SK-MEL-5 (cell line): ENCODE measurements at regions not wholly inside any gene's neighbourhood (a gene's known extent, or its start where the extent isn't known, plus 50 kb on each side); places are given as distances from the start of the nearest gene placed in this dataset.
A peak's percentile ranks its signal among the peaks of the same experiment; 100 is the strongest.

Experiments used
- DNase-seq: peaks from one replicate; pipeline ENCODE4 v3.0.0-alpha.2; 2016; ENCODE audit warnings: low read depth, low spot score
- in situ Hi-C: cut with HindIII; loops from 2 replicates; pipeline ENCODE4 v1.10.0; 2016; ENCODE audit warnings: low sequenced_read_pairs, high pct_unique_total_duplicates, low pct_unique_long_range_greater_than_20kb

GRCh38 chr4:174134361-174134760 lies 149.1 kb downstream of the FBXO8 start:
- DNase-seq, result no peak
- in situ Hi-C loops, result no loop called here

GRCh38 chr4:174133551-174133950 lies 149.9 kb downstream of the FBXO8 start:
- in situ Hi-C loops, result no loop called here
- no peak for DNase-seq

GRCh38 chr4:174131901-174132300 lies 151.6 kb downstream of the FBXO8 start:
- DNase-seq, result no peak
- in situ Hi-C loops, result no loop called here

- in situ Hi-C loops, result no loop called here
- no peak for DNase-seq
Measured at GRCh38 chr4:174122705-174123104, 160.8 kb downstream of the FBXO8 start.

- in situ Hi-C loops, result no loop called here
- DNase-seq, result peak; percentile 84
Measured at GRCh38 chr4:174120446-174121295, 162.8 kb downstream of the FBXO8 start.

GRCh38 chr4:174119830-174120229 lies 163.6 kb downstream of the FBXO8 start:
- DNase-seq, result peak; percentile 14
- in situ Hi-C loops, result no loop called here

- DNase-seq, result no peak
- in situ Hi-C loops, result no loop called here
Measured at GRCh38 chr4:174119051-174119450, 164.4 kb downstream of the FBXO8 start.

GRCh38 chr4:174118171-174118570 lies 165.3 kb downstream of the FBXO8 start:
- in situ Hi-C loops, result no loop called here
- DNase-seq, result no peak

GRCh38 chr4:174117445-174117844 lies 166.0 kb downstream of the FBXO8 start:
- DNase-seq, result peak; percentile 9
- in situ Hi-C loops, result no loop called here

GRCh38 chr4:174116021-174116420 lies 167.4 kb downstream of the FBXO8 start:
- DNase-seq, result no peak
- in situ Hi-C loops, result no loop called here

GRCh38 chr4:174111422-174111821 lies 172.0 kb downstream of the FBXO8 start:
- in situ Hi-C loops, result no loop called here
- no peak for DNase-seq

GRCh38 chr4:174110180-174110579 lies 173.3 kb downstream of the FBXO8 start:
- in situ Hi-C loops, result no loop called here
- no peak for DNase-seq

- in situ Hi-C loops, result no loop called here
- DNase-seq, result no peak
Measured at GRCh38 chr4:174107746-174108354, 175.6 kb downstream of the FBXO8 start.

- in situ Hi-C loops, result no loop called here
- no peak for DNase-seq
Measured at GRCh38 chr4:174105202-174105601, 178.3 kb downstream of the FBXO8 start.

GRCh38 chr4:174100910-174101309 lies 182.6 kb downstream of the FBXO8 start:
- in situ Hi-C loops, result no loop called here

GRCh38 chr4:174099712-174100111 lies 183.8 kb downstream of the FBXO8 start:
- in situ Hi-C loops, result no loop called here
- no peak for DNase-seq

More at GRCh38 chr4:174100910-174101309, 182.6 kb downstream of the FBXO8 start:
- no peak for DNase-seq

GRCh38 chr4:174096999-174097398 lies 186.5 kb downstream of the FBXO8 start:
- no peak for DNase-seq
- in situ Hi-C loops, result no loop called here

GRCh38 chr4:174096456-174096855 lies 187.0 kb downstream of the FBXO8 start:
- no peak for DNase-seq
- in situ Hi-C loops, result no loop called here

- in situ Hi-C loops, result no loop called here
Measured at GRCh38 chr4:174091130-174091529, 192.3 kb downstream of the FBXO8 start.

More at GRCh38 chr4:174091130-174091529, 192.3 kb downstream of the FBXO8 start:
- no peak for DNase-seq
